ENCODE measurements at regions not wholly inside any gene's neighbourhood (a gene's known extent, or its start where the extent isn't known, plus 50 kb on each side); places are given as distances from the start of the nearest gene placed in this dataset.

DNA sequence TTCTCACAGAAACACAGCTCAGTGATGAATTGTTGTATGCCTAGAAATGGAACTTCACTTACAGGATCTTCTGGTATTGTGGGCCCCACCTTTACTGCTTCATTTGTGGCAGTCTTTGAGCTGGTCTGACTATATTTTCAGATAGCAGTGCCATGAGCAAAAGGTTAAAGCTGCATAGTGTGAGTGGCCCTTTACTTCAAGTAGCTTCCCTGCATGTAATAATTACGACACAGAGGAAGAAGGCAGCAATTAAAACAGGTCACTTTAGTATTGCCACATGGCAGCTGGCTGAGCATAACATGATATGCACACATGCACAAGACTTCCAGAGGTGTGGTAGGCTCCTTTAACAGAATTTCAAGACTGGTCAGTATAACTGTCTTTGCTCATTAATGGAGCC lies 426.3 kb upstream of the ZEB2 start:
- H3K9me3 Mint-ChIP-seq: no peaks in the 10 kb centered on the region
- H3K4me1 Mint-ChIP-seq (ENCODE audit: low read depth): no peaks in the 10 kb centered on the region
- peaks cover 2% of the 10 kb centered on the region for H3K27me3 Mint-ChIP-seq
- no peak overlapping the region for H3K27ac Mint-ChIP-seq
- DNase-seq: no peak
- ChIA-PET CTCF (no interaction called here), POLR2A (no interaction called here)
- no peak overlapping the region for H3K4me3 Mint-ChIP-seq
- intact Hi-C loops (cut with micrococcal nuclease): no loop called here
- no peaks in the 10 kb centered on the region for H3K36me3 Mint-ChIP-seq

GRCh38 chr2:144944546-144945220 lies 424.8 kb upstream of the ZEB2 start:
- H3K4me1 Mint-ChIP-seq (ENCODE audit: low read depth): no peaks in the 10 kb centered on the region
- H3K9me3 Mint-ChIP-seq: no peaks in the 10 kb centered on the region
- CTCF ChIA-PET: no interaction called here
- intact Hi-C loops (cut with micrococcal nuclease): no loop called here
- no peaks in the 10 kb centered on the region for H3K36me3 Mint-ChIP-seq
- DNase-seq: no peak
- POLR2A ChIA-PET: no interaction called here
- H3K4me3 Mint-ChIP-seq: no peak overlapping the region
- no peak overlapping the region for H3K27ac Mint-ChIP-seq
- H3K27me3 Mint-ChIP-seq: peaks cover 2% of the 10 kb centered on the region

DNA sequence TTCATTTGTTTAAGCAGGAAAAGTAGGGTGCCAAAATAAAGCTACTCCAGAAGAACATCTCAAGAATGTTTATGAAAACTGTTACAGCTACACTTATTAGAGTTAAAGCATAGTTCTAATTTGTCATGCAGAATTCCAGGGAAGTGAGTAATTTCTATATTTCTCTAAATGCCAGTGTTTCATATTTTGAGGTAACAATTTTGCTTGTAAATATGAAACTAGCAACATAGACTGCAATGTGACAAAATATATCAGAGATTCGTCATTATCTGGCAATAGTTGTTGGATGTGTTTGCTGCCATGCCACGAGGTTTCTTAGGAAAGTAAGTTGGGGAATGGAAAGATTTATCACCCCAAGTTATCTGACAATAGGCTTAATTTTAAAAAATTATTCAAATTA lies 424.1 kb upstream of the ZEB2 start:
- ChIA-PET POLR2A (no interaction called here), CTCF (no interaction called here)
- H3K27ac Mint-ChIP-seq: no peak overlapping the region
- H3K4me1 Mint-ChIP-seq (ENCODE audit: low read depth): no peaks in the 10 kb centered on the region
- no peaks in the 10 kb centered on the region for H3K36me3 Mint-ChIP-seq
- intact Hi-C loops (cut with micrococcal nuclease): no loop called here
- H3K27me3 Mint-ChIP-seq: peaks cover 2% of the 10 kb centered on the region
- H3K4me3 Mint-ChIP-seq: no peak overlapping the region
- H3K9me3 Mint-ChIP-seq: no peaks in the 10 kb centered on the region
- DNase-seq: no peak

- intact Hi-C loops (cut with micrococcal nuclease): no loop called here
- peaks cover 2% of the 10 kb centered on the region for H3K27me3 Mint-ChIP-seq
- H3K4me1 Mint-ChIP-seq (ENCODE audit: low read depth): no peaks in the 10 kb centered on the region
- DNase-seq: no peak
- ChIA-PET POLR2A (no interaction called here), CTCF (no interaction called here)
- H3K36me3 Mint-ChIP-seq: no peaks in the 10 kb centered on the region
- H3K27ac Mint-ChIP-seq: no peak overlapping the region
- H3K4me3 Mint-ChIP-seq: no peak overlapping the region
- H3K9me3 Mint-ChIP-seq: no peaks in the 10 kb centered on the region
Observed at GRCh38 chr2:144943293-144943941, 423.5 kb upstream of the ZEB2 start.

DNA sequence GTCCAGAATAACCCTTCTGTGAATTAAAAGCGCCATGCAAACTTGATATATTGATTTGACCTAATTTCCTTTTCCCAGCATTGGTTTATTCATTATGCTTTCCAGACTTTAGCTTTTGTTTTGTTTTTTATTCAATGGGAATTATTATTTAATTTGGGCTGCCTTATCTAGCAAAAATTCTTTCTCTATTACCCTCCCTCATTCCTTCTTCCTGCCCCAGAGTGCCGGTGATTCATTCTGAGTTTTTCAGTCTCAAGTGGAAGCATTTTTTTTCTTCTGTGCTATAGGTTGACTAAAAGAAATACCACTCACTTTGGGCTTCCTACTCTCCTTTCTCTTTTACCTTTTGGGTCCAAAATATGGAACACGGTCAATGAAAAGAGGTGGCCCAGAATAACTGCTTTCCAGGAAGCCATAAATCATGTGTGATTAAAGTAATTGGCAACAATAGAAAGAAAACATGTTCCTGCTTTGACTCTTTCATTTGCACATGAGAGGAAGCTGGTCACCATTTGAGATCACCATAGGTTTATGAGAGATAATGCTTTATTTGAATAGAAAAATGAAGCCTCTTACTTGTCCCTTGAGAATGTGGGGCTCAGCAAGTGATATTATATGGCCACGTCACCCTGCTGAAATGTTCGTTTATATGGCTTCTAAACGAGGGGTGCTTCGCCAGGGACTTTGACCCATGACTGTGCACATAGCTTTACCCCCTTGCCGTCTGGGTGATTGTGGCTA lies 422.8 kb upstream of the ZEB2 start:
- intact Hi-C loops (cut with micrococcal nuclease): no loop called here
- Mint-ChIP-seq H3K4me3 (no peak overlapping the region), H3K27me3 (peaks cover 2% of the 10 kb centered on the region), H3K27ac (no peak overlapping the region), H3K36me3 (no peaks in the 10 kb centered on the region), H3K4me1 (ENCODE audit: low read depth) (no peaks in the 10 kb centered on the region), H3K9me3 (no peaks in the 10 kb centered on the region)
- ChIA-PET POLR2A (no interaction called here), CTCF (no interaction called here)
- DNase-seq: no peak

- Mint-ChIP-seq H3K36me3 (no peaks in the 10 kb centered on the region), H3K4me3 (no peak overlapping the region), H3K9me3 (no peaks in the 10 kb centered on the region), H3K27ac (no peak overlapping the region), H3K27me3 (peaks cover 2% of the 10 kb centered on the region), H3K4me1 (ENCODE audit: low read depth) (no peaks in the 10 kb centered on the region)
- CTCF ChIA-PET: no interaction called here
- intact Hi-C loops (cut with micrococcal nuclease): no loop called here
- POLR2A ChIA-PET: no interaction called here
- no peak for DNase-seq
Observed at GRCh38 chr2:144941743-144942488, 422.0 kb upstream of the ZEB2 start.

DNA sequence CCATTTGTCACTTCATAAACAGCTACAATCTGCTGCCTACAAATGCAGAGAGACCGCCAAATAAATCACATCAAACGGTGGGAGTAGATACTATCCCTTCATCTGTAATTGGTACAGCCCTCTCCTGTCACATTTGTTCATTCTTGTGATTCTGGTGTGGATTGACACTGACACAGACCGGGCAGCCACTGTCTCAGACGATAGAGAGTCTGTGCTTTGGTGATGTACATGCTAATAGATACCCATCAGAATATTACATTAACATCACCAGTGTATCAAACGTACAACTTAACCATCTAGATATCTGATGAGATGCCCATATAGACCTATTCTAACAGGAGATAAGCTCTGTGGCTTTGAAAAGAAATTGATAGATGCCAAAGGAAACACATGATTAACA lies 419.7 kb upstream of the ZEB2 start:
- H3K9me3 Mint-ChIP-seq: no peaks in the 10 kb centered on the region
- H3K36me3 Mint-ChIP-seq: no peaks in the 10 kb centered on the region
- H3K27me3 Mint-ChIP-seq: no peaks in the 10 kb centered on the region
- no peak overlapping the region for H3K4me3 Mint-ChIP-seq
- no peak for DNase-seq
- H3K4me1 Mint-ChIP-seq (ENCODE audit: low read depth): no peaks in the 10 kb centered on the region
- intact Hi-C loops (cut with micrococcal nuclease): no loop called here
- no peak overlapping the region for H3K27ac Mint-ChIP-seq
- POLR2A ChIA-PET: no interaction called here
- CTCF ChIA-PET: interaction anchor here (0.6 kb wide), 1 partner anchor 1905 kb away, joined by 3 read pairs; no protein-coding TSS in a partner anchor

DNA sequence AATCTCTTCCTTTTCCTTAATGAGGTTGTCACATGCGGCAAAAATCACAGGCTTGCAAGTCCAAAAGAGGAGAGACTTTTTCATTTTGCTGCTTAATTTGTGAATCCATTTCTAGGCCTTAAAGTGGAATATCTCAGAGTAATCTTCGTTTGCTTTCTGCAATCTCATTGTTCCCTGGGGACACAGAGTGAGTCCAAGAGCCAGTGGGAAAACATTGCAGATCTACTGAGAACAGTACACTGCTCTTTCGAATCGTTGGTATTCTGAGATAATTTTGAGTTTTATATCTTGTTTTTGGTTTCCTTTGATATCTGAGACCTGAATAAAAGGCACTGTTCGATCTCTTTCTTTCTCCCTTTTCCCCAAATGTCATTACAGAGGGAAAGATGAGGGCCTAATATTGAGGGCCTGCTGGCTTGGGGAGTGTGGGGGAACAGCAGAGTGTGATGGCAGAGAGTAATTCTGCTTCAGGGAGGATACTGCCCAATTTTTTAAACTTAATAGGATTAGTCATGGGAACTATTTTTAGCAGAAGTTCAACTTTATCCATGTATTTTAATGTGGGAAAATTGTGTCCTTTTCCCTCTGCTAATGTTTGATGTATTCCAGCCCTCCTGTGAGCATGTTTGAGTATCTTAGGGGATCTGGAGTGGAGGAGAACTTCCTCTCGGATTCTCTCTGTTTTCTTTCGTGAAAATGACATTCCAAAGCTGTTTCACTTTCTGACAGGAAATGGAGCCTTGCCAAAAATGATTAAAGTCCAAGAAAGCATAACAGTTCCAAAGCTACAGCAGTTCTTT lies 418.2 kb upstream of the ZEB2 start:
- ChIA-PET POLR2A (no interaction called here), CTCF (no interaction called here)
- no peak overlapping the region for H3K27ac Mint-ChIP-seq
- no peak for DNase-seq
- no peaks in the 10 kb centered on the region for H3K9me3 Mint-ChIP-seq
- H3K36me3 Mint-ChIP-seq: no peaks in the 10 kb centered on the region
- intact Hi-C loops (cut with micrococcal nuclease): no loop called here
- H3K27me3 Mint-ChIP-seq: no peaks in the 10 kb centered on the region
- H3K4me3 Mint-ChIP-seq: no peak overlapping the region
- H3K4me1 Mint-ChIP-seq (ENCODE audit: low read depth): no peaks in the 10 kb centered on the region

- intact Hi-C loops (cut with micrococcal nuclease): no loop called here
- Mint-ChIP-seq H3K4me3 (no peak overlapping the region), H3K27me3 (peaks cover under 1% of the 10 kb centered on the region), H3K9me3 (no peaks in the 10 kb centered on the region), H3K4me1 (ENCODE audit: low read depth) (no peaks in the 10 kb centered on the region), H3K36me3 (no peaks in the 10 kb centered on the region), H3K27ac (no peak overlapping the region)
- no peak for DNase-seq
- ChIA-PET CTCF (no interaction called here), POLR2A (no interaction called here)
Observed at GRCh38 chr2:144937066-144937465, 417.1 kb upstream of the ZEB2 start.

DNA sequence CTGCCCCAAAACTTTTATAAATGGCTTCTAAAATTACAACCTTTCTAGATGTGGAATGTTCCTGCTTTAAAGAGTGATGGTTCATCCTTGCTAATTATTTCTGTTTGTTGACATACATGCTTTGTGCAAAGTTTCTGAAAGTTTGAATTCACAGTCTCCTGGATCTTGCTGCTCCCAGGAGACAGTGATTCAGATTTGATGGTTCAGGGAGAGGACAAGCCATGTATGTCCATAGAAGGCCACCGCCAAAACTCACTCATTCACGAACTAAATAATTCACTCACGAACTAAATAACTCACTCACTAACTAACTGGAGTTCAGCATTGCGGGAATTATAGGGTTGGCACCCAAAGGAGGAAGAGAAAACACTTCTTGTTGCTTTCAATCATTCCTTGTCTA lies 416.5 kb upstream of the ZEB2 start:
- Mint-ChIP-seq H3K9me3 (no peaks in the 10 kb centered on the region), H3K4me3 (no peak overlapping the region), H3K36me3 (no peaks in the 10 kb centered on the region), H3K4me1 (ENCODE audit: low read depth) (no peaks in the 10 kb centered on the region), H3K27ac (no peak overlapping the region), H3K27me3 (peaks cover 1% of the 10 kb centered on the region)
- DNase-seq: no peak
- ChIA-PET CTCF (no interaction called here), POLR2A (no interaction called here)
- intact Hi-C loops (cut with micrococcal nuclease): no loop called here

DNA sequence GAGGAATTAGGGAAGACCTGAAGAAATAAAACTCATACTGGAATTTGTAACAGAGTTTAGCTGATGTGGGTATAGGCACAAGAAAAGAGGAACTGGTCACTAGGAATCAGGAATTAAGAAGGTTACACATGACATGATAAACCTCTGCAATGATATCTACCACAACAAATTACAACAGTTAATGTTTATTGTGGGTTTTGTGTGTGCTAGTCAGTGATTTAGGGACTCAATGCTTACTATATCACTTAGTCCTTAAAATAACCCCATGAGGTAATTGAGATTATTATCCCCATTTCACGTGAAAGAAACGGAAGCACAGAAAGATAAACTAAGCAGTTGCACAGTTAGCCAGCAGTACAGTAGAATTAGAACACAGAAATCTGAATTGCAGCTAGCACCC lies 415.8 kb upstream of the ZEB2 start:
- H3K9me3 Mint-ChIP-seq: no peaks in the 10 kb centered on the region
- intact Hi-C loops (cut with micrococcal nuclease): no loop called here
- CTCF ChIA-PET: no interaction called here

GRCh38 chr2:144935191-144935590 lies 415.3 kb upstream of the ZEB2 start:
- Mint-ChIP-seq H3K4me3 (no peak overlapping the region), H3K4me1 (ENCODE audit: low read depth) (no peaks in the 10 kb centered on the region), H3K27me3 (peaks cover 1% of the 10 kb centered on the region), H3K36me3 (no peaks in the 10 kb centered on the region), H3K27ac (no peak overlapping the region), H3K9me3 (no peaks in the 10 kb centered on the region)
- ChIA-PET CTCF (no interaction called here), POLR2A (no interaction called here)
- intact Hi-C loops (cut with micrococcal nuclease): no loop called here
- DNase-seq: no peak

More for the DNA sequence above, 415.8 kb upstream of the ZEB2 start:
- no peak overlapping the region for H3K27ac Mint-ChIP-seq
- H3K4me3 Mint-ChIP-seq: no peak overlapping the region
- POLR2A ChIA-PET: no interaction called here
- no peaks in the 10 kb centered on the region for H3K36me3 Mint-ChIP-seq
- H3K27me3 Mint-ChIP-seq: peaks cover 1% of the 10 kb centered on the region
- no peaks in the 10 kb centered on the region for H3K4me1 Mint-ChIP-seq (ENCODE audit: low read depth)
- DNase-seq: no peak
